ENCODE measurements at regions not wholly inside any gene's neighbourhood (a gene's known extent, or its start where the extent isn't known, plus 50 kb on each side); places are given as distances from the start of the nearest gene placed in this dataset.

DNA sequence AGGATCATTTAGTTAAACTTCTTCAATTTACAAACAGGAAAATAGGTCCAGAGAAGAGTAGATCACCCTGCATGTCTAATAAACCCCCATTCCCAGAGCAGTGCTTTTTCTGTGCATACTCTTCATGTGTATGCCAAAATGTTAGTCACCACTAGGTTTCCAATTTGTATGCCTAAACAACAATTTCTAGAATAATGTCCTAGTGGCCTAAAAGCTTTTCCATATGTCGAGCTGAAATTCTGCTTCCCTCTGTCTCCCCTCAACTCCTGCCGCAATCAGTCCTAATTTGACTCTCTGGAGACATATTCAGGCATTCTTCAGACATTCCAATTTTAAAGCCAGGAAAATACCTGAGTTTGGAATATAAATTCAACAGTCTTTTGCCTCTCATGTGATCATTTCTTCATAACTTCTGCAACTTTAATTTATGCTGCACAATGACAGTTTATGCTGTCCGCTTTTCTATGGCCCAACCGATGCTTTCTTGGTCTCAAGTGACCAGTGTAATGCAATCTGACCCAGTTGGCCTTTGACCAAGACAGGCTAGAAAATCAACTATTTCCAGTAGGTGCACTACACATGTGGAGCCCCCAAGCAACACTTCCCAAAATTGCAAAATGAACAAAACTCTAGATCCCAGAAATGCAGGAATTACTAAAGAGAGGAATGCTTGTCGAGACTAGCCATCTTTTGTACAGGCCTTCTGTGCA is 122.9 kb upstream of the FMR1 start:
- intact Hi-C loops (cut with micrococcal nuclease) = no loop called here
- no peak overlapping the region for H3K4me3 Mint-ChIP-seq

DNA sequence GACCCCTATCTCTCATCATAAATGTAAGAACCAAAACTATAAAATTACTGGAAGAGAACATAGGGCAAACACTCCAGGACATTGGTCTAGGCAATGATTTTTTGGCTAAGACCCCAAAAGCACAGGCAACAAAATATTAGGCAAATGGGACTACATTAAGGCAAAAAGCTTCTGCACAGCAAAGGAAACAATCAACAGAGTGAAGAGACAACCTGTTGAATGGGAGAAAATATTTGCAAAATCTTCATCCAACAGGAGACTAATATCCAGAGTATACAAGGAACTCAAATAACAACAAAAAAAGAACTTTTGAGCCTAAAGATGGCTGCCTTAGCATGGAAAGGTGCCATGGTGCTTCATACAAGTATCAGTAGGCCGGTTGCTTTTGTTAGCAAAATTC is 111.1 kb upstream of the FMR1 start:
- Mint-ChIP-seq H3K27ac (no peak overlapping the region), H3K36me3 (no peaks in the 10 kb centered on the region), H3K4me1 (ENCODE audit: low read depth) (no peaks in the 10 kb centered on the region), H3K4me3 (no peak overlapping the region), H3K9me3 (no peaks in the 10 kb centered on the region), H3K27me3 (no peaks in the 10 kb centered on the region)
- ChIA-PET POLR2A (no interaction called here), CTCF (no interaction called here)
- DNase-seq = no peak
- intact Hi-C loops (cut with micrococcal nuclease) = no loop called here

More for the DNA sequence above, 122.9 kb upstream of the FMR1 start:
- Mint-ChIP-seq H3K4me1 (ENCODE audit: low read depth) (no peaks in the 10 kb centered on the region), H3K27me3 (no peaks in the 10 kb centered on the region), H3K36me3 (no peaks in the 10 kb centered on the region), H3K27ac (no peak overlapping the region), H3K9me3 (no peaks in the 10 kb centered on the region)
- ChIA-PET CTCF (no interaction called here), POLR2A (no interaction called here)
- no peak for DNase-seq

GRCh38 chrX:147803948-147804347 is 107.8 kb upstream of the FMR1 start:
- Mint-ChIP-seq H3K27ac (no peak overlapping the region), H3K4me3 (no peak overlapping the region), H3K27me3 (no peaks in the 10 kb centered on the region), H3K9me3 (no peaks in the 10 kb centered on the region), H3K36me3 (no peaks in the 10 kb centered on the region), H3K4me1 (ENCODE audit: low read depth) (no peaks in the 10 kb centered on the region)
- intact Hi-C loops (cut with micrococcal nuclease) = loop anchor here (1.0 kb wide), 1 partner anchor 328 kb away; no protein-coding TSS in a partner anchor
- ChIA-PET CTCF (interaction anchor here (1.5 kb wide), 1 partner anchor 328 kb away, joined by 9 read pairs; no protein-coding TSS in a partner anchor), POLR2A (no interaction called here)
- no peak for DNase-seq

DNA sequence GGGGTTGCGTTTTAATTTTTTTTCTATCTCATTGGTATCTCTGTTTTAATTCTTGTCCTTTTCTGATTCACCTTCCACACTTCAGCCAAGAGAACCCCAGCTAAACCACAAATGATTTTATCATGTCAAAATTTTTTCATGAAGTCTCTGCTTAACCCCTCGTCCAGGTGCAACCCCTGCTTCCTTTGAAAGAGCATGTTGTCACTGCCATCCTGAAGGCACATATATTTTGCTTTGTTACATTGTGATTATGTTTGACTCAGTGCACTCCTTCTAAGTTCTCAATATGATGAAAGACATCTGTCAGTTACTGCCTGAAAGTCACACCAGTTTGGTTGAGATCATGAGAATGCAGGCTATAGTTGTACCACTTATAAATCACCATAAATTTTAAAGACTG is 99.9 kb upstream of the FMR1 start:
- intact Hi-C loops (cut with micrococcal nuclease) = no loop called here
- H3K4me3 Mint-ChIP-seq = no peak overlapping the region
- no peak overlapping the region for H3K27ac Mint-ChIP-seq
- no peaks in the 10 kb centered on the region for H3K4me1 Mint-ChIP-seq (ENCODE audit: low read depth)
- H3K36me3 Mint-ChIP-seq = no peaks in the 10 kb centered on the region
- H3K27me3 Mint-ChIP-seq = peaks cover 1% of the 10 kb centered on the region
- H3K9me3 Mint-ChIP-seq = no peaks in the 10 kb centered on the region
- CTCF ChIA-PET = no interaction called here
- DNase-seq = no peak
- POLR2A ChIA-PET = no interaction called here

GRCh38 chrX:147827070-147827469 is 84.6 kb upstream of the FMR1 start:
- Mint-ChIP-seq H3K9me3 (peaks cover 8% of the 10 kb centered on the region), H3K4me3 (no peak overlapping the region), H3K27ac (no peak overlapping the region), H3K4me1 (ENCODE audit: low read depth) (no peaks in the 10 kb centered on the region), H3K36me3 (no peaks in the 10 kb centered on the region), H3K27me3 (no peaks in the 10 kb centered on the region)
- DNase-seq = no peak
- intact Hi-C loops (cut with micrococcal nuclease) = no loop called here
- ChIA-PET POLR2A (no interaction called here), CTCF (no interaction called here)

GRCh38 chrX:147828719-147829118 is 83.0 kb upstream of the FMR1 start:
- Mint-ChIP-seq H3K9me3 (peaks cover 8% of the 10 kb centered on the region), H3K27me3 (no peaks in the 10 kb centered on the region), H3K4me3 (no peak overlapping the region), H3K36me3 (no peaks in the 10 kb centered on the region), H3K4me1 (ENCODE audit: low read depth) (peaks cover 2% of the 10 kb centered on the region), H3K27ac (no peak overlapping the region)
- ChIA-PET CTCF (no interaction called here), POLR2A (no interaction called here)
- intact Hi-C loops (cut with micrococcal nuclease) = no loop called here
- DNase-seq = no peak

DNA sequence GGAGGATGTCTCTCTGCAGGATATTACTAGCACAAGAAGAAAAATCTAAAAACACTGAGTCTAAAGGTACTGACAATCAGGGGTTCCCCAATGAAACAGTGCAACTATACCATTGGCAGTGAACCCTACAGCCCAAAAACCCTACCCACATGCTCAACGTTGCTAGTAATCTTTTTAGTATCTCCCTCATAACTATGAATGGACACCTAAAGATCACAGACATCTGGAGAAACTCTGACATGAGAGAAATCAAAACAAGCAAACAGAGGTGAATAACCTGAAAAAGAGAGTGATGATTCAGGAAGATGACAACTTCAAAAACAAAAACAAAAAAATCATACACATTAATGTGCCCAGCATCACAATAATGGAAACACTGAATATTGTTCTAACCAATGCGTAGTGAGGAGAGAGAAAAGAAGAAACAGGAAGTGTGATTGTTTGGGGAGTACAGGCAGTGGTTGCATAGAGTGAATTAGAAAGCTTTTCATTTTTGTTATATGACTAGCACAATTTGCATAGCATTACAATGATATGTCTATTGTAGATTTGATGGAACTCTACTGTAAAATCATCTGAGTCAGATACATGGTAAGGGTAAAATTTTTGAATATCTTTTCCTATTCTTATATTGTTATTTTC is 78.9 kb upstream of the FMR1 start:
- H3K9me3 Mint-ChIP-seq = peaks cover 8% of the 10 kb centered on the region
- H3K4me1 Mint-ChIP-seq (ENCODE audit: low read depth) = peaks cover 2% of the 10 kb centered on the region
- ChIA-PET POLR2A (no interaction called here), CTCF (no interaction called here)
- H3K27me3 Mint-ChIP-seq = peaks cover 4% of the 10 kb centered on the region
- intact Hi-C loops (cut with micrococcal nuclease) = no loop called here
- DNase-seq = no peak
- no peak overlapping the region for H3K27ac Mint-ChIP-seq
- H3K36me3 Mint-ChIP-seq = no peaks in the 10 kb centered on the region
- no peak overlapping the region for H3K4me3 Mint-ChIP-seq

GRCh38 chrX:147838465-147839131 is 73.1 kb upstream of the FMR1 start:
- H3K4me1 Mint-ChIP-seq (ENCODE audit: low read depth) = no peaks in the 10 kb centered on the region
- no peaks in the 10 kb centered on the region for H3K36me3 Mint-ChIP-seq
- no peaks in the 10 kb centered on the region for H3K9me3 Mint-ChIP-seq
- no peak overlapping the region for H3K4me3 Mint-ChIP-seq
- ChIA-PET POLR2A (no interaction called here), CTCF (interaction anchor here (1.4 kb wide), 1 partner anchor 363 kb away, joined by 4 read pairs; no protein-coding TSS in a partner anchor)
- no peak for DNase-seq
- intact Hi-C loops (cut with micrococcal nuclease) = no loop called here
- H3K27ac Mint-ChIP-seq = no peak overlapping the region
- peaks cover 4% of the 10 kb centered on the region for H3K27me3 Mint-ChIP-seq

DNA sequence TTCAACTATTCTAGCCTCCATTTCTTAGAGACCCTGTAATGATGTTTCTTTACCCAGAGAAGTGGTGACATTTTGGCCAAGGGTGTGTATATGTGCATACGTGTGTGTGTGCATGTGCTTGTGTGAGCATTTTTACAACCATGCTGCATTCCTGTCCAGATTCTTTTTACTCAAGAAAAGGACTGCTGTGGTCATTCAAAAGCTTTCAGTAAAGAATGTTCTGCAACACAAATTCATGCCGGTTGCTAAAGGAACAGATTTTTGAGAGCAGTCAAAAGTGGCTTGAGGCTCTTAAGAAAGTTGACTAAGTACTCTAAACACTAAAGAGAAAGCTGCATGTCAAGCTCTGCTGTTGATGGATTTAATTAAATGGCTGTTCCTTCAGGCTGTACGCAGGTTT is 65.0 kb upstream of the FMR1 start:
- intact Hi-C loops (cut with micrococcal nuclease) = no loop called here
- H3K9me3 Mint-ChIP-seq = no peaks in the 10 kb centered on the region
- no peak overlapping the region for H3K4me3 Mint-ChIP-seq
- no peak for DNase-seq
- ChIA-PET POLR2A (no interaction called here), CTCF (no interaction called here)
- no peaks in the 10 kb centered on the region for H3K36me3 Mint-ChIP-seq
- H3K27me3 Mint-ChIP-seq = no peaks in the 10 kb centered on the region
- no peaks in the 10 kb centered on the region for H3K4me1 Mint-ChIP-seq (ENCODE audit: low read depth)
- no peak overlapping the region for H3K27ac Mint-ChIP-seq

GRCh38 chrX:147847999-147848398 is 63.7 kb upstream of the FMR1 start:
- no peak overlapping the region for H3K4me3 Mint-ChIP-seq
- H3K36me3 Mint-ChIP-seq = no peaks in the 10 kb centered on the region
- H3K4me1 Mint-ChIP-seq (ENCODE audit: low read depth) = no peaks in the 10 kb centered on the region
- CTCF ChIA-PET = no interaction called here
- intact Hi-C loops (cut with micrococcal nuclease) = no loop called here
- H3K27me3 Mint-ChIP-seq = no peaks in the 10 kb centered on the region
- no peak for DNase-seq
- H3K27ac Mint-ChIP-seq = no peak overlapping the region
- no peaks in the 10 kb centered on the region for H3K9me3 Mint-ChIP-seq
- POLR2A ChIA-PET = no interaction called here

DNA sequence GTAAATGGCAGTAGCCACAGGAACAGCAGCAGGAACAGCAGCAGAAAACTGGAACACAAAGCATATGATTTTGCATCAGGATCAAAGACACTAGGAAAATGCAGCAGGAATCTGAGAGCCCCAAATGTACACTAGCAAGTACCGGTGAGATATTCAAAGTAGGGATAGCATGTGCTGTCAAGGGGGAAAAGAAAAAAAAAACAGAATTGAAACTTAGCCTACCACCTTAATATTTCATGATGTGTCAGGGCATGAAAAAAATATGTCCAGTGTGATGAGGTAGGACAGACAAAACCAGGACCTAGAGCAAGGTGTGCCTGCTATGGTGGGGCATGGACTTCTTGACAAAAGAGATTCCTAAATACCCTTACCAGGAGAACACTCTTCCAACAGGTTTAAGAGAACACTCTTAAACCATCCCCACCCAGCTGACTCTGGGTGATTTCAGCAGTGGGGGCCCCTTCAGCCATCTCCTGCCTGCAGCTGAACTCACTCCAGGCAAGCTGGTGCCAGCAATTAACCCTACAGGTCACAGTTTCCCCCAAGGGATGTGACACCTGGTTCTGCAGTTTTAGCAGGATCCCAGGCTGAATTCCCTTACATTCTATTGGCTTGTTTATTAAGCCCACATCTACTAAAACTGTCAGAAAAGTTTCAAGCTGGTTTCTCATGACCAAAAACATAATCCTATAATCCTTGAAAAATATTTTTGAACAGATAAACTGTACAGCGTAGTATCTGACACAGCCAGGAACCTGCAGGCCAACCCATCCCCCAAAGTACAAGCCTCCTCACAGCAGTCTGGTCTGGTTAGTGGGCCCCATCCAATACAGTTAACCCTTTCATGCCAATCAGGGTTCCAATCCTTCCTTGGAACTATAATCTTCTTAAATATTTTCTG is 62.9 kb upstream of the FMR1 start:
- H3K4me3 Mint-ChIP-seq = no peak overlapping the region
- H3K36me3 Mint-ChIP-seq = no peaks in the 10 kb centered on the region
- H3K27ac Mint-ChIP-seq = no peak overlapping the region
- DNase-seq = no peak
- H3K27me3 Mint-ChIP-seq = no peaks in the 10 kb centered on the region
- H3K4me1 Mint-ChIP-seq (ENCODE audit: low read depth) = no peaks in the 10 kb centered on the region
- ChIA-PET POLR2A (no interaction called here), CTCF (no interaction called here)
- no peaks in the 10 kb centered on the region for H3K9me3 Mint-ChIP-seq
- intact Hi-C loops (cut with micrococcal nuclease) = no loop called here

DNA sequence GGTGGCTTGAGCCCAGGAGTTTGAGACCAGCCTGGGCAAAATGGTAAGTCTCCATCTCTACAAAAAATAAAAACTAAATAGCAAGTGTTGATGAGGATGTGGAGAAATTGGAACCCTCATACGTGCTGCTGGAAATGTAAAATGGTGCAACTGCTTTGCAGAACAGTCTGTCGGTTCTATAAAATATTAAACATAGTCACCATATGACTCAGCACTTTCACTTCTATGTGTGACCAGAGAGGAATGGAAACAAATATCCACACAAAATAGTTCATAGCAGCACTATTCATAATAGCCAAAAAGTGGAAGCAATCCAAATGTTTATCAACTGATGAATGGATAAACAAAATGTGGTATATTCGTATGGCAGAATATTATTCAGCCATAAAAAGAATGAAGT is 60.8 kb upstream of the FMR1 start:
- no peak for DNase-seq
- H3K36me3 Mint-ChIP-seq = no peaks in the 10 kb centered on the region
- H3K4me3 Mint-ChIP-seq = no peak overlapping the region
- no peaks in the 10 kb centered on the region for H3K9me3 Mint-ChIP-seq
- intact Hi-C loops (cut with micrococcal nuclease) = no loop called here
- ChIA-PET CTCF (no interaction called here), POLR2A (no interaction called here)
- no peaks in the 10 kb centered on the region for H3K4me1 Mint-ChIP-seq (ENCODE audit: low read depth)
- H3K27ac Mint-ChIP-seq = no peak overlapping the region
- H3K27me3 Mint-ChIP-seq = no peaks in the 10 kb centered on the region
